Osteocyte (in vitro differentiated cells): ENCODE measurements at regions not wholly inside any gene's neighbourhood (a gene's known extent, or its start where the extent isn't known, plus 50 kb on each side); places are given as distances from the start of the nearest gene placed in this dataset.

Experiments used
- DNase-seq: peaks from one replicate; pipeline ENCODE4 v3.0.0; 2021; ENCODE audit warnings: mixed read lengths; ENCODE audit not compliant: unreplicated experiment; ENCODE audit errors: extremely low spot score
- H3K27ac Mint-ChIP-seq: one replicate; pipeline ENCODE4 v1.8.0; 2021; ENCODE audit warnings: mild to moderate bottlenecking, mixed read lengths; ENCODE audit not compliant: unreplicated experiment
- H3K27me3 Mint-ChIP-seq: one replicate; pipeline ENCODE4 v1.8.0; 2021; ENCODE audit warnings: mixed read lengths; ENCODE audit not compliant: unreplicated experiment
- H3K36me3 Mint-ChIP-seq: one replicate; pipeline ENCODE4 v1.8.0; 2021; ENCODE audit warnings: mixed read lengths; ENCODE audit not compliant: unreplicated experiment
- H3K4me1 Mint-ChIP-seq: one replicate; pipeline ENCODE4 v1.8.0; 2021; ENCODE audit warnings: mixed read lengths; ENCODE audit not compliant: unreplicated experiment
- H3K4me3 Mint-ChIP-seq: one replicate; pipeline ENCODE4 v1.8.0; 2021; ENCODE audit warnings: mild to moderate bottlenecking, moderate library complexity, mixed read lengths; ENCODE audit not compliant: unreplicated experiment
- H3K9me3 Mint-ChIP-seq: one replicate; pipeline ENCODE4 v1.8.0; 2021; ENCODE audit warnings: mixed read lengths; ENCODE audit not compliant: unreplicated experiment
- TF ChIP-seq, protein P1 (sequence below): fragments of 200-600 bp; sonication (generic); IDR thresholded peaks from 2 replicates; pipeline ENCODE4 v1.5.0; 2021; ENCODE audit warnings: antibody characterized with exemption, mild to moderate bottlenecking, moderate library complexity

DNA sequence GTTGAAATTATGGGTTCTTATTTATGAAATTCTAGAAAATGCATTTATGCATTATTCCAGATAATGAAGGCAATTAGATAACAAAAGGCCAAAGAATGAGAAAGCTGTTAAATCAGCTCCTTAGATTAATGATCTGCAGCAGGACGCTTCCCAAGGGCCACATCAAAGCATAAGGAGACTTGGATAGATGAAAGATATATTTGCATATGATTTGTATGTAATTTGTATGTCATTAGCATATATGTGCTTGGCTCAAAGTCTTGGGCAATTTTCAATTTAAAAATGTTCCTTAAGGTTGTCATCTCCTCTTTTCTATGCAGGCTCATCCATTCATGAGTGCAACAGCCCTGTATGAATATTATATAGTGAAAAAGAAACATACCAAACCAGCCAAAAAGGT is 126.8 kb upstream of the IRS2 start:
- Mint-ChIP-seq H3K4me3 (no peak overlapping the region), H3K27me3 (no peaks in the 10 kb centered on the region), H3K27ac (no peak overlapping the region), H3K36me3 (no peaks in the 10 kb centered on the region), H3K4me1 (no peaks in the 10 kb centered on the region), H3K9me3 (no peaks in the 10 kb centered on the region)
- no peak for DNase-seq
- TF ChIP-seq, protein P1, sequence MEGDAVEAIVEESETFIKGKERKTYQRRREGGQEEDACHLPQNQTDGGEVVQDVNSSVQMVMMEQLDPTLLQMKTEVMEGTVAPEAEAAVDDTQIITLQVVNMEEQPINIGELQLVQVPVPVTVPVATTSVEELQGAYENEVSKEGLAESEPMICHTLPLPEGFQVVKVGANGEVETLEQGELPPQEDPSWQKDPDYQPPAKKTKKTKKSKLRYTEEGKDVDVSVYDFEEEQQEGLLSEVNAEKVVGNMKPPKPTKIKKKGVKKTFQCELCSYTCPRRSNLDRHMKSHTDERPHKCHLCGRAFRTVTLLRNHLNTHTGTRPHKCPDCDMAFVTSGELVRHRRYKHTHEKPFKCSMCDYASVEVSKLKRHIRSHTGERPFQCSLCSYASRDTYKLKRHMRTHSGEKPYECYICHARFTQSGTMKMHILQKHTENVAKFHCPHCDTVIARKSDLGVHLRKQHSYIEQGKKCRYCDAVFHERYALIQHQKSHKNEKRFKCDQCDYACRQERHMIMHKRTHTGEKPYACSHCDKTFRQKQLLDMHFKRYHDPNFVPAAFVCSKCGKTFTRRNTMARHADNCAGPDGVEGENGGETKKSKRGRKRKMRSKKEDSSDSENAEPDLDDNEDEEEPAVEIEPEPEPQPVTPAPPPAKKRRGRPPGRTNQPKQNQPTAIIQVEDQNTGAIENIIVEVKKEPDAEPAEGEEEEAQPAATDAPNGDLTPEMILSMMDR = no peak

DNA sequence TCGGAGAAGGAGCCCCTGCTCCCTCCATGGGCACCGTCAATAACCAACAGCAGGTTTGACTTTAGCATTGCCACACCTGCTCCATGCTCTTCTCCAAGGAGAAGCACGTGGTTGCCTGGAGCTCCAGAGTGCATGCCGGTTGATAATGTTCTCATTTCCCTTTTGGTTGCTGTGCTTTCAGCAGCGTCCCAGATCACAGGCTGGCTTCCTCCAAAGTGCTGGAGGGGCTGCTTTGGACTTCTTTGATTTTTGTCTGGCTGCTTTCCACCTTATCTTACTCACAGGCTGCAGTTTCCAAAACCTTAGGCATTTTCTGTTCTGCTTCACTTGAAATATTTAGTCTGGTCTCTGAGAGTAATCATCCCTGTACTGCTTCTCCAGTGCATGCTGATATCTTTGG is 123.8 kb upstream of the IRS2 start:
- H3K4me1 Mint-ChIP-seq = no peaks in the 10 kb centered on the region
- H3K27me3 Mint-ChIP-seq = no peaks in the 10 kb centered on the region
- H3K36me3 Mint-ChIP-seq = no peaks in the 10 kb centered on the region
- no peaks in the 10 kb centered on the region for H3K9me3 Mint-ChIP-seq
- no peak overlapping the region for H3K4me3 Mint-ChIP-seq
- DNase-seq = no peak
- TF ChIP-seq, protein P1 = no peak
- H3K27ac Mint-ChIP-seq = no peak overlapping the region

DNA sequence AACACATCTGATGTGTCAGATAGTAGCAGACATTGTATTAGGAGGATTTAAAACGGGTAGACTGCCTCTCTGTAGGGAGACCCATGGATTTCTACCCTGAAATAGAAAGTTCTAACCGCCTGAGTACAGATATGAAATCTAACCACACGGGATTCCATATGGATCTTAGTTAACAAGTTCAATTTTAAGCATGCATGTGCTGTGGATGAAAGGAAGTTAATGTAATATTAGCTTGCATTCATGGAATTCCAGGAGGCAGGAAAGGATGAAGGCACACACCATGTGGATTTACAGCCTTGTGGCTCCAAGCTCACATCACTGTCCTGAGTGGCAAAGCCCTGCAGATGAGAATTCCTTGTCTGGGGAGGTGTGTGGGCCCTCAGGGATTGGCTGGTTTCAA is 120.6 kb upstream of the IRS2 start:
- Mint-ChIP-seq H3K27me3 (no peaks in the 10 kb centered on the region), H3K36me3 (no peaks in the 10 kb centered on the region), H3K4me1 (no peaks in the 10 kb centered on the region), H3K9me3 (peaks cover 7% of the 10 kb centered on the region), H3K27ac (no peak overlapping the region), H3K4me3 (no peak overlapping the region)
- TF ChIP-seq, protein P1 = no peak
- no peak for DNase-seq

DNA sequence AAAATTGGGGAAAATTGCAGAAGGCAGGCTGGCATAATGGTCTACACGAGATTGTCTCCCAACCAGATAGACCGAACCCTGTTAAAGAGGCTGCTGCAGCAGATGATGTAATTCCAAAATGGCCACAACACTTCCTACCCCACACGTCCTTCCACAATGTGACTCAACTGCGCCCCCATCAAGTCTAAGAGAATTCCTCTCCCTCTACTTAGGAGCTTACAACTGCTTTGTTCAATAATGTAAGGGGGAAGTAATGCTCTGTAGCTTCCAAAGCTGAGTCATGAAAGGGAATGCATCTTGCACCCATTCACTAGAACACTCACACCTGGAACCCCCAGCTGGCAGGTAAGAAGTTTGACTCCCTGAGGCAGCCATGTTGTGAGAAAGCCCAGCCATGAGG is 117.8 kb upstream of the IRS2 start:
- H3K9me3 Mint-ChIP-seq = peaks cover 7% of the 10 kb centered on the region
- H3K27me3 Mint-ChIP-seq = peaks cover 10% of the 10 kb centered on the region
- no peak for DNase-seq
- H3K27ac Mint-ChIP-seq = no peak overlapping the region
- H3K4me1 Mint-ChIP-seq = peaks cover 6% of the 10 kb centered on the region
- no peak overlapping the region for H3K4me3 Mint-ChIP-seq
- TF ChIP-seq, protein P1 = no peak
- H3K36me3 Mint-ChIP-seq = no peaks in the 10 kb centered on the region

DNA sequence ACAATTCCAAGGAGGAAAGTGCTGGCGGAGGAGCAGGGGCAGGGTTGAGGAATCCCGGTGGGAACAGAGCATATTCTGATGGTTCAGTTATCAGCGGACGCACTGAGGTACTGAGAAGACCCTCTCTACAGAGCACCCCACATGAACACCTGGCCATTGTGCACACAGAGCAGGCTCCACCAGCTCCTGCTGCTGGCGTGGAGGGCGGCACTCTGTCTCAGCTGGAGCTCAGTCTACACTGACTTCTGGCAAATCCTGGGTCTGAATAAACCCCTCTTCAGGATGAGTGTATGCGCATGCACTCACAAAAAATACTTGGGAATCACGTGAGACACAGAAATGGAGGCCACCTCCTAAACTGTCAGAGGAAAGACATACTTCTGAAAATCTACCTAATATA is 114.4 kb upstream of the IRS2 start:
- Mint-ChIP-seq H3K27ac (no peak overlapping the region), H3K36me3 (no peaks in the 10 kb centered on the region), H3K4me1 (peaks cover 6% of the 10 kb centered on the region), H3K9me3 (peaks cover 7% of the 10 kb centered on the region), H3K27me3 (peaks cover 14% of the 10 kb centered on the region), H3K4me3 (no peak overlapping the region)
- no peak for DNase-seq
- TF ChIP-seq, protein P1 = no peak
